Central memory CD8-positive, alpha-beta T cell (primary cell): ENCODE measurements at regions not wholly inside any gene's neighbourhood (a gene's known extent, or its start where the extent isn't known, plus 50 kb on each side); places are given as distances from the start of the nearest gene placed in this dataset.

ENCODE experiments used
- ATAC-seq: fragments of 150-1000 bp; cut with Tn5 transposase; replicated peaks from 2 replicates; pipeline ENCODE4 v1.10.0; 2022; ENCODE audit warnings: mild to moderate bottlenecking, moderate FRiP score, moderate number of reproducible peaks; ENCODE audit not compliant: poor library complexity, severe bottlenecking; ENCODE audit errors: extremely low read depth
- DNase-seq, 2 donors: peaks; one replicate each; pipeline ENCODE4 v3.0.0; 2021; ENCODE audit warnings: low spot score in 2 of 2
- H3K27ac Mint-ChIP-seq: one replicate; pipeline ENCODE4 v1.8.0; 2022; ENCODE audit warnings: low read depth, mild to moderate bottlenecking, moderate library complexity, mixed read lengths
- H3K27me3 Mint-ChIP-seq: one replicate; pipeline ENCODE4 v1.8.0; 2022; ENCODE audit warnings: mixed read lengths
- H3K36me3 Mint-ChIP-seq: one replicate; pipeline ENCODE4 v1.8.0; 2022; ENCODE audit warnings: mild to moderate bottlenecking, moderate library complexity, mixed read lengths; ENCODE audit not compliant: insufficient read depth
- H3K4me1 Mint-ChIP-seq: one replicate; pipeline ENCODE4 v1.8.0; 2022; ENCODE audit warnings: mixed read lengths
- H3K4me3 Mint-ChIP-seq: one replicate; pipeline ENCODE4 v1.8.0; 2022; ENCODE audit warnings: mild to moderate bottlenecking, moderate library complexity, mixed read lengths
- H3K9me3 Mint-ChIP-seq: one replicate; pipeline ENCODE4 v1.8.0; 2022; ENCODE audit warnings: mixed read lengths

DNA sequence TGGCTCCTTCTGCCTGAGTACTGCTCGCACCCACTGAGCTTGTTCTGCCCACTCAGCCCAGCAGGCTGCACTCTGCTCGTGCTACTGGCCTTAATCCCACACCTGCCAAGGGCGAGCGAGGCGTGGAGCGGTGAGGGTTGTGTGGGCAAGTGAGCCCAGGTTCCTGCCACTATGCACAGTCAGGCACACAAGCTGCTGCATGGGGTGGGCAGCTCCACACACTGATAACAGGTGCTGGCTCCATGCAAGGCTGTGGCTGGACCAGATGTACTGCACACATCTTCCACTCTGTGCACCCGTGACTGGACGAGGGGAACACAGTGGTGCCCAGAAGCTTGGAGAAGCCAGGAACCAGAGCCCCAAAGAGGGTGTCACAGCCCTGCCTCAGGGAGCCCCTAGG is 184.3 kb upstream of the NUDT6 start:
- Mint-ChIP-seq H3K4me3 (no peak overlapping the region), H3K4me1 (no peaks in the 10 kb centered on the region), H3K27me3 (no peaks in the 10 kb centered on the region), H3K27ac (no peak overlapping the region), H3K36me3 (peaks cover 2% of the 10 kb centered on the region), H3K9me3 (no peaks in the 10 kb centered on the region)
- DNase-seq (no peak), ATAC-seq (no peak)

DNA sequence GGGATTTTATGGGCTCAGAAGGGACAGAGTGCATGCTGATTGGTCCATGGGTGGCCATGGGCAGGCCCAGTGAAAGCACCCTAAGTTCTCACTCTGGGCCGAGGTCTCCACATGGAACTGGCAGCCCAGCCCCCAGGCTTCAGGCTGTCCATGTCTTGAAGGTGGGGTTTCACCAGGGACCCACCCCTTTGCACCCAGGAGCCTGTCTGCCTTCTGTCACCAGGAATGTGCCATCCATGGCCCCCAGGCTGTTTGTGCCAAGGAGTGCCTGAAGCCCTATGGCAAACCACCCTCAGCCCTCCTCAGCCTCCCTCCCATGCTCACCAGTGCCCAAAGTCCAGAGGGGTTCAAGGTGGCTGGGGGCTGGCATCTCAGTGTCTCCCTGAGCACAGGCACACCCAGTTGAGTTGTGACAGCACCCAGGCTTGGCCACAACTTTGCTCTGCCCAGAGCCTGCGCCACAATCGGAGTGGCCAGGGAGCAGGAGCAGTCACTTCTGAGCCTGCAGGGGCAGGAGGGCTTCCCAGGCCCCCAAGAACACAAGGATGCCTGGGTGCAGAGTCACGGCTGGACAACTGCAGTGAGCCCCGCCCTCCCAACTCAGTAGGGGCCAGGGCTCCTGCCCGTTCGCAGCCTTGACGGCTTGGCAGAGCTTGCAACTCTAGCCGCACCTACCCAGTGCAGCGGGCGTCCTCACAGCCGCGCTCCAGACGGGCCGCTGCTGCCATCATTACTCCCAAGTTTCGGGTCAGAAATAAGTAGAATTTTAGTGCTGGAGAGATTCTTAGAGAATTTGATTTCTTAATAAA is 185.3 kb upstream of the NUDT6 start:
- no peaks in the 10 kb centered on the region for H3K9me3 Mint-ChIP-seq
- H3K27me3 Mint-ChIP-seq = no peaks in the 10 kb centered on the region
- DNase-seq (no peak), ATAC-seq (no peak)
- no peaks in the 10 kb centered on the region for H3K4me1 Mint-ChIP-seq
- no peak overlapping the region for H3K4me3 Mint-ChIP-seq
- no peak overlapping the region for H3K27ac Mint-ChIP-seq
- H3K36me3 Mint-ChIP-seq = peaks cover 2% of the 10 kb centered on the region

DNA sequence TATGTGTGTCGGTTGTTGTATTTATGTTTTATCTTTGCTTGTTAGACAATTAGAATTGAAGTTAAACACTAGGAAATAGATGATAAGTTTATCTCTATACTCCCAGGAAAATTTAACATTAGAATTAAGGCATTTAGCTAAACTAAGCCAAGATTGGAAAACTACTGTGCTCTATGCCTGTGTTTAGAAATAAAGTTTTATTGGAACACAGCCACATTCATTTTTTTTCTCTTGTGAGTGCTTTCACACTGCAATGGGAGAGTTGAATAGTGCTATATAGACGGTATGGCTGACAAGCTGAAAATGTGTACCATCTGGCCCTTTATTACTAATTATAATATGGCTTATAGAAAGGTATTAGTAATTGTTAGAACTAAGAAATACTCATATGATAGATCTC is 186.7 kb upstream of the NUDT6 start:
- Mint-ChIP-seq H3K4me1 (no peaks in the 10 kb centered on the region), H3K27me3 (no peaks in the 10 kb centered on the region), H3K27ac (peak overlapping the region; percentile 36), H3K36me3 (peaks cover 2% of the 10 kb centered on the region), H3K4me3 (no peak overlapping the region), H3K9me3 (no peaks in the 10 kb centered on the region)
- ATAC-seq (no peak), DNase-seq (no peak)

DNA sequence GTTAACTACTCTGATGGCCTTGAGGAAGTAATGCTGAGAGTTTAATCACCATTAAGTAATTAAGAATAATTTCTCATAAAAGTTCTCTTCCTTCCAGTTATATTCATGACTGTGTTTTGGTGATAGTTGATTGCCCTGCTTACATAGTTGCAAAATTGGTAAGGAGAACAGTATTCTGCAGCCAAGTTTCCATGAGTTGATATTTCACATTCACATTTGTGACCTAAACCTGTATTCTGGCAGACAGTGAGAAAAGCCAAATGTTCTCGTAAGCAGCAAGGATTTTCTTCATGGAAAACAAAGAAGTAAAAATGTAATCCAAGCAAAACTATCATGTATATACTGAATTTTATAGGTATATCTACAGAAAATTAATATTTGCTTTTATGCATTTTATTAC is 187.8 kb upstream of the NUDT6 start:
- DNase-seq (no peak), ATAC-seq (no peak)
- Mint-ChIP-seq H3K4me1 (no peaks in the 10 kb centered on the region), H3K4me3 (no peak overlapping the region), H3K9me3 (no peaks in the 10 kb centered on the region), H3K27ac (no peak overlapping the region), H3K27me3 (no peaks in the 10 kb centered on the region), H3K36me3 (peaks cover 2% of the 10 kb centered on the region)

DNA sequence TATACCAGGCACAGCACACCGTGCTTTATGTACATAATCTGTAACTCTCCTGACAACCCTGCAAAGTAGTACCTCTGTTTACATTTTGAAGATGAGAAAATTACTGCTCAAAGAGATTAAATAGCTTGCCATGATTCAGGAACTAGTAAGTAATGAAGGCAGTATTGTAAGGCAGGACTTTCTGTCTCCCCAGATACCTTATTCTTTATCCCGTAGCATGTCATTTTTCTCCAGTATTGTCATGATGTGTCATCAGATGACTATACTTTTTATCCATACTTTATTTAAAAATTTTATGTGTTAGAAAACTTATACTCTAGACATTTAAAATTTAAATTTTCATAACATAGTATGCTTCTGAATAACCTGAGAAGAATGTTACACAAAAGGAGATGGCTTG is 188.3 kb upstream of the NUDT6 start:
- ATAC-seq (no peak), DNase-seq (no peak)
- Mint-ChIP-seq H3K27ac (no peak overlapping the region), H3K4me1 (no peaks in the 10 kb centered on the region), H3K9me3 (no peaks in the 10 kb centered on the region), H3K4me3 (no peak overlapping the region), H3K27me3 (no peaks in the 10 kb centered on the region), H3K36me3 (peaks cover 2% of the 10 kb centered on the region)

DNA sequence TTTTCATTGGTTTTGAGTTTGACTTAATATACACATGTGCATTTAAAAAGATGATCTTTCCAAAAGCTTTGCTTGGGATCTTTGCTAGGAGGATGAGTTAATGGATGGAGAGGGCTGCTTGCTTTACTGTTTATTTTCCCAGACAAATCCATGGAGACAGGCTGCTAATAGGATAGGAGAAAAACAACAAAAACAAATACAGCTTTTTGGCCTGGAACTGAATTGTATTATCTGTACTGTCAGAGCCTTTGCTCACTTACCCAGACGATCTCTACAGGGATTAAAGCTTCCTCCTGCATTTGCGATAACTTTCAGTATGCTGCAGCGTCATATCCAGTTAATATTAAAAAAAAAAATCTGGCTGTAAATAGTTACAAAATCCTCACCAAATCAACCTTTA is 190.8 kb upstream of the NUDT6 start:
- H3K9me3 Mint-ChIP-seq = no peaks in the 10 kb centered on the region
- no peak overlapping the region for H3K27ac Mint-ChIP-seq
- DNase-seq = no peak
- no peaks in the 10 kb centered on the region for H3K4me1 Mint-ChIP-seq
- no peaks in the 10 kb centered on the region for H3K27me3 Mint-ChIP-seq
- peaks cover 2% of the 10 kb centered on the region for H3K36me3 Mint-ChIP-seq
- no peak for ATAC-seq
- no peak overlapping the region for H3K4me3 Mint-ChIP-seq

GRCh38 chr4:123114084-123114914 is 191.9 kb upstream of the NUDT6 start:
- H3K4me1 Mint-ChIP-seq = no peaks in the 10 kb centered on the region
- ATAC-seq (no peak), DNase-seq (no peak)
- H3K27ac Mint-ChIP-seq = no peak overlapping the region
- H3K9me3 Mint-ChIP-seq = no peaks in the 10 kb centered on the region
- no peak overlapping the region for H3K4me3 Mint-ChIP-seq
- H3K36me3 Mint-ChIP-seq = peaks cover 2% of the 10 kb centered on the region
- H3K27me3 Mint-ChIP-seq = no peaks in the 10 kb centered on the region

- no peak overlapping the region for H3K4me3 Mint-ChIP-seq
- H3K9me3 Mint-ChIP-seq = no peaks in the 10 kb centered on the region
- no peaks in the 10 kb centered on the region for H3K27me3 Mint-ChIP-seq
- H3K4me1 Mint-ChIP-seq = no peaks in the 10 kb centered on the region
- H3K27ac Mint-ChIP-seq = no peak overlapping the region
- ATAC-seq (no peak), DNase-seq (no peak)
- H3K36me3 Mint-ChIP-seq = peaks cover 2% of the 10 kb centered on the region
Observed at GRCh38 chr4:123114915-123115756, 192.7 kb upstream of the NUDT6 start.

DNA sequence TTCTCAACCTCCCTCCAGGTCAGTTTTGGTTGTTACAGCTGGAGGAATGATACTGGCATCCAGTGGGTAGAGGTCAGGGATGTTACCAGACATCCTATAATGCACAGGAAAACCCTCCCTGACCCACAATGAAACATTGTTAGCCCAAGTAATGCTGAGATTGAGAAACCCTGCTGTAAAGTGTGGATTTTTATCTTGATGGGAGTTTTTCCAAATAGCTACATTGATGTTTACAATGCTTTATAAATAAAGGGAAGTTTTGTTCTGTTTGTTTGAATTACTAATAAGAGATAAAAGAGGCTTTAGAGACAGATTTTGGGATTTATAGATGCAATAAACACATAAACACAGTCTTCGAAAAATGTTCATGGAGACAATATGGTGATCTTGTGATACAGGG is 194.0 kb upstream of the NUDT6 start:
- H3K4me3 Mint-ChIP-seq = no peak overlapping the region
- no peaks in the 10 kb centered on the region for H3K4me1 Mint-ChIP-seq
- H3K9me3 Mint-ChIP-seq = no peaks in the 10 kb centered on the region
- no peak overlapping the region for H3K27ac Mint-ChIP-seq
- DNase-seq (no peak), ATAC-seq (no peak)
- peaks cover 2% of the 10 kb centered on the region for H3K36me3 Mint-ChIP-seq
- H3K27me3 Mint-ChIP-seq = no peaks in the 10 kb centered on the region

GRCh38 chr4:123120473-123120872 is 198.1 kb upstream of the NUDT6 start:
- Mint-ChIP-seq H3K4me3 (no peak overlapping the region), H3K27ac (no peak overlapping the region)

DNA sequence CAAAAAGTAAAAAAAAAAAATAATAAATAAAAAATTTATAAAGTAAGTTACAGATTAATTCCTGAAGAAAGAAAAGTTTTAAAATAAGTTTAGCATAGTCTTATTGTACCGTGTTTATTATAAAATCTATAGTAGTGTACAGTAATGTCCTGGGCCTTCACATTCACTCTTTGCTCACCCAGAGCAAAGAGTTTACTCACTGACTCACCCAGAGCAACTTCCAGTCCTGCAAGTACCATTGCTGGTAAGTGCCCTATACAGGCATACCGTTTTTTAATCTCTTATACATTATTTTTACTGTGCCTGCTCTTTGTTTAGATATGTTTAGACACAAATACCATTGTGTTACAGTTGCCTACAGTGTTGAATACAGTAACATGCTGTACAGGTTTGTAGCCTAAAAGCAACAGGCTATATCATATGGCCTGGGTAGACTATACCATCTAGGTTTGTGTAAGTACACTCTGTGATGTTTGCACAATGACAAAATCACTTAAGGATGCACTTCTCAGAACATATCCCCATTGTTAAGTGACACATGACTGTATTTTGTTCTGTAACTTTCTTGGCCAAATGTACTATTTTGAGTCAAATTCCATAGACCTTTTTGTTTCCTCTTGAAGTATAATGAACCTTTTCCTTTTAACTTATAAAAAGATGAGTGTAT is 199.0 kb upstream of the NUDT6 start:
- H3K4me3 Mint-ChIP-seq = no peak overlapping the region
- H3K27ac Mint-ChIP-seq = no peak overlapping the region
- H3K4me1 Mint-ChIP-seq = no peaks in the 10 kb centered on the region
- no peaks in the 10 kb centered on the region for H3K9me3 Mint-ChIP-seq
- no peaks in the 10 kb centered on the region for H3K36me3 Mint-ChIP-seq
- DNase-seq = no peak
- no peaks in the 10 kb centered on the region for H3K27me3 Mint-ChIP-seq
- no peak for ATAC-seq

More at GRCh38 chr4:123120473-123120872, 198.1 kb upstream of the NUDT6 start:
- Mint-ChIP-seq H3K27me3 (no peaks in the 10 kb centered on the region), H3K36me3 (no peaks in the 10 kb centered on the region), H3K4me1 (no peaks in the 10 kb centered on the region), H3K9me3 (no peaks in the 10 kb centered on the region)
- DNase-seq (no peak), ATAC-seq (no peak)

DNA sequence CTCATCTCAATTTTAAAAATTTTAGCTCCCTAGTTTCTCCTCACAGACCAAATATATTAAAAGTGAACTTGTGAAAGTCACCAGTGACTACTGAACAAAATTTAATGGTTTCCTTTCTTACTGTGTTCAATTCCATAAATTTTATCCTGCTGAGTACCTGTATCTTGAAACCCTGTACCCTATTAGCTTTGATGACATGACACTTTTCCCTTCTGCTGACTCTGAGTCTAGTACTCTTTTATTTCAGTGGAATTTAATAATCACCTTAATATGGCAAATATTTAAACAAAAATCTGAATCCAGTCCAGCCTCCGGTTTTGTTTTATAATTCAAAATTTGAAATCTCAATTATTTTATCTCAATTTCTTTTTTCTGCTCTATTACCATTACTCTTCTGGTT is 203.1 kb upstream of the NUDT6 start:
- DNase-seq (no peak), ATAC-seq (no peak)
- Mint-ChIP-seq H3K4me1 (no peaks in the 10 kb centered on the region), H3K27ac (no peak overlapping the region), H3K9me3 (no peaks in the 10 kb centered on the region), H3K27me3 (no peaks in the 10 kb centered on the region), H3K36me3 (no peaks in the 10 kb centered on the region), H3K4me3 (no peak overlapping the region)
